PC-9 (cell line): ENCODE measurements at regions not wholly inside any gene's neighbourhood (a gene's known extent, or its start where the extent isn't known, plus 50 kb on each side); places are given as distances from the start of the nearest gene placed in this dataset.

Experiments
- BruUV-seq: library from RNA; stranded (reverse); fragments of 400-500 nt; replicated peaks from 2 replicates; lab custom pipeline; 2021; lab: Mats Ljungman, UMichigan
- CTCF ChIA-PET: fragments of 300-600 bp; sonication (Branson Sonifier 250); formaldehyde crosslinking; loops from one replicate; lab custom pipeline; 2022; ENCODE audit warnings: antibody characterized with exemption; lab: Charles Lee
- POLR2A ChIA-PET: fragments of 300-600 bp; sonication (Branson Sonifier 250); formaldehyde crosslinking; loops from one replicate; lab custom pipeline; 2022; ENCODE audit warnings: antibody characterized with exemption; ENCODE audit not compliant: unreplicated experiment; lab: Charles Lee
- DNase-seq, 2 experiments: peaks; one replicate each; pipeline versions ENCODE4 v3.0.0 to v3.0.0-alpha.2; 2015 to 2022; ENCODE audit warnings: mixed read lengths in 1 of 2
- H2AFZ ChIP-seq: fragments of 200-600 bp; sonication (generic); 2 replicates; pipeline ENCODE4 v1.8.1; 2017; ENCODE audit warnings: antibody characterized with exemption
- H3F3A ChIP-seq: fragments of 200-600 bp; sonication (generic); 2 replicates; pipeline ENCODE4 v1.8.1; 2017; ENCODE audit warnings: antibody characterized with exemption, mild to moderate bottlenecking, low read depth; ENCODE audit not compliant: insufficient read depth
- H3K27ac ChIP-seq: fragments of 200-600 bp; sonication (generic); 2 replicates; pipeline ENCODE4 v1.6.1; 2016; ENCODE audit warnings: mixed run types
- H3K27me3 ChIP-seq: fragments of 200-600 bp; sonication (generic); 2 replicates; pipeline ENCODE4 v1.6.1; 2016; ENCODE audit warnings: low read depth, mixed run types; ENCODE audit not compliant: insufficient read depth
- H3K36me3 ChIP-seq: fragments of 200-600 bp; sonication (generic); 2 replicates; pipeline ENCODE4 v1.6.1; 2016; ENCODE audit warnings: low read depth, mixed run types
- H3K4me1 ChIP-seq: fragments of 200-600 bp; sonication (generic); replicated peaks from 2 replicates; pipeline ENCODE4 v1.6.1; 2016; ENCODE audit warnings: mixed run types; ENCODE audit not compliant: insufficient read depth
- H3K4me2 ChIP-seq: fragments of 200-600 bp; sonication (generic); 2 replicates; pipeline ENCODE4 v1.6.1; 2017; ENCODE audit warnings: mixed run types
- H3K4me3 ChIP-seq: fragments of 200-600 bp; sonication (generic); 2 replicates; pipeline ENCODE4 v1.6.1; 2016; ENCODE audit warnings: mixed run types
- H3K79me2 ChIP-seq: fragments of 200-600 bp; sonication (generic); 2 replicates; pipeline ENCODE4 v1.6.1; 2017; ENCODE audit warnings: low read depth, mixed run types
- H3K9me2 ChIP-seq: fragments of 200-600 bp; sonication (generic); 2 replicates; pipeline ENCODE4 v1.8.1; 2017; ENCODE audit warnings: mild to moderate bottlenecking; ENCODE audit not compliant: insufficient read depth
- H3K9me3 ChIP-seq: fragments of 200-600 bp; sonication (generic); 2 replicates; pipeline ENCODE4 v1.8.1; 2016; ENCODE audit warnings: low read depth; ENCODE audit not compliant: insufficient read depth
- H4K20me1 ChIP-seq: fragments of 200-600 bp; sonication (generic); 2 replicates; pipeline ENCODE4 v1.8.1; 2017; ENCODE audit not compliant: insufficient read depth
- CTCF ChIP-seq: fragments of 200-600 bp; sonication (generic); conservative IDR thresholded peaks from 2 replicates; pipeline ENCODE4 v1.6.1; 2017; ENCODE audit warnings: mixed run types, antibody characterized with exemption, mild to moderate bottlenecking, moderate library complexity
- EZH2 ChIP-seq: fragments of 200-600 bp; sonication (generic); IDR thresholded peaks from 2 replicates; pipeline ENCODE4 v1.8.0; 2017; ENCODE audit warnings: antibody characterized with exemption, low read depth
- intact Hi-C: fragments of 100-400 bp; cut with micrococcal nuclease; formaldehyde crosslinking; loops from one replicate; pipeline ENCODE4 v1.10.0; 2022; ENCODE audit not compliant: unreplicated experiment

- H3K9me2 ChIP-seq, result peaks cover 5% of the 10 kb centered on the region; the same call in 1 of the 2 replicates
- no peaks in the 10 kb centered on the region for H3K36me3 ChIP-seq
- H3K4me3 ChIP-seq, result no peak overlapping the region
- intact Hi-C loops, result no loop called here
- DNase-seq, result peak in 1 of 2 experiments; percentile 38
- H3K4me2 ChIP-seq, result no peak overlapping the region
- H2AFZ ChIP-seq, result no peak overlapping the region
- no TSS peak for BruUV-seq
- H3F3A ChIP-seq, result no peaks in the 10 kb centered on the region
- H3K4me1 ChIP-seq, result no peaks in the 10 kb centered on the region
- no peaks in the 10 kb centered on the region for H3K27me3 ChIP-seq
- TF ChIP-seq EZH2, result no peak
- TF ChIP-seq CTCF, result no peak
- POLR2A ChIA-PET, result no interaction called here
- H3K79me2 ChIP-seq, result no peaks in the 10 kb centered on the region
- no peak overlapping the region for H3K27ac ChIP-seq
- CTCF ChIA-PET, result interaction anchor here (0.6 kb wide), 1 partner anchor 1312 kb away, joined by 9 read pairs; no protein-coding TSS in a partner anchor
- H3K9me3 ChIP-seq, result no peaks in the 10 kb centered on the region; the same call in 1 of the 2 replicates
- H4K20me1 ChIP-seq, result no peaks in the 10 kb centered on the region
Observed at GRCh38 chr7:18402488-18403183, 92.9 kb upstream of the HDAC9 start.

GRCh38 chr7:18405726-18406125, 89.8 kb upstream of the HDAC9 start:
- H3K9me2 ChIP-seq, result no peaks in the 10 kb centered on the region
- no peak for DNase-seq
- H3F3A ChIP-seq, result no peaks in the 10 kb centered on the region
- H3K4me1 ChIP-seq, result no peaks in the 10 kb centered on the region
- no peak overlapping the region for H3K4me2 ChIP-seq
- BruUV-seq, result no TSS peak
- H3K79me2 ChIP-seq, result no peaks in the 10 kb centered on the region
- H2AFZ ChIP-seq, result no peak overlapping the region
- CTCF ChIA-PET, result no interaction called here
- no peaks in the 10 kb centered on the region for H3K27me3 ChIP-seq
- intact Hi-C loops, result no loop called here
- H3K36me3 ChIP-seq, result no peaks in the 10 kb centered on the region
- POLR2A ChIA-PET, result interaction anchor here (0.7 kb wide), 1 partner anchor 587 kb away, joined by 7 read pairs; no protein-coding TSS in a partner anchor
- H3K27ac ChIP-seq, result no peak overlapping the region
- H3K4me3 ChIP-seq, result no peak overlapping the region
- no peaks in the 10 kb centered on the region for H4K20me1 ChIP-seq
- no peak for TF ChIP-seq EZH2
- no peak for TF ChIP-seq CTCF
- no peaks in the 10 kb centered on the region; the same call in 1 of the 2 replicates for H3K9me3 ChIP-seq

- TF ChIP-seq CTCF (no peak), EZH2 (no peak)
- H3K4me3 ChIP-seq, result no peak overlapping the region
- intact Hi-C loops, result no loop called here
- H3K4me2 ChIP-seq, result no peak overlapping the region
- DNase-seq, result no peak
- no peaks in the 10 kb centered on the region for H3K36me3 ChIP-seq
- no peaks in the 10 kb centered on the region for H3K4me1 ChIP-seq
- CTCF ChIA-PET, result no interaction called here
- H3K27ac ChIP-seq, result no peak overlapping the region
- H3K9me2 ChIP-seq, result no peaks in the 10 kb centered on the region
- no peaks in the 10 kb centered on the region for H3K79me2 ChIP-seq
- POLR2A ChIA-PET, result no interaction called here
- H2AFZ ChIP-seq, result no peak overlapping the region
- no peaks in the 10 kb centered on the region; the same call in 1 of the 2 replicates for H3K9me3 ChIP-seq
- H4K20me1 ChIP-seq, result no peaks in the 10 kb centered on the region
- H3F3A ChIP-seq, result no peaks in the 10 kb centered on the region
- H3K27me3 ChIP-seq, result no peaks in the 10 kb centered on the region
- no TSS peak for BruUV-seq
Observed at GRCh38 chr7:18407385-18407784, 88.2 kb upstream of the HDAC9 start.
